GM10248 (cell line): ENCODE measurements at regions not wholly inside any gene's neighbourhood (a gene's known extent, or its start where the extent isn't known, plus 50 kb on each side); places are given as distances from the start of the nearest gene placed in this dataset.
A peak's percentile ranks its signal among the peaks of the same experiment; 100 is the strongest.

ENCODE experiments used
- CTCF ChIA-PET: fragments of 300-600 bp; sonication (Branson Sonifier 250); formaldehyde crosslinking; extraction: SDS; loops from one replicate; lab custom pipeline; 2021; ENCODE audit warnings: antibody characterized with exemption; lab: Yijun Ruan, JAX
- POLR2A ChIA-PET: fragments of 350-650 bp; sonication (Branson Sonifier 250); formaldehyde crosslinking; extraction: SDS; loops from one replicate; lab custom pipeline; 2020; ENCODE audit warnings: antibody characterized with exemption; lab: Yijun Ruan, JAX
- DNase-seq: peaks from one replicate; pipeline ENCODE4 v3.0.0; 2012; ENCODE audit errors: extremely low spot score
- TF ChIP-seq, protein P1 (sequence below): IDR thresholded peaks from 2 replicates; pipeline ENCODE4 v1.5.1; 2012; ENCODE audit warnings: mild to moderate bottlenecking, low read depth; ENCODE audit errors: extremely low read depth, missing control alignments, control extremely low read depth

DNA sequence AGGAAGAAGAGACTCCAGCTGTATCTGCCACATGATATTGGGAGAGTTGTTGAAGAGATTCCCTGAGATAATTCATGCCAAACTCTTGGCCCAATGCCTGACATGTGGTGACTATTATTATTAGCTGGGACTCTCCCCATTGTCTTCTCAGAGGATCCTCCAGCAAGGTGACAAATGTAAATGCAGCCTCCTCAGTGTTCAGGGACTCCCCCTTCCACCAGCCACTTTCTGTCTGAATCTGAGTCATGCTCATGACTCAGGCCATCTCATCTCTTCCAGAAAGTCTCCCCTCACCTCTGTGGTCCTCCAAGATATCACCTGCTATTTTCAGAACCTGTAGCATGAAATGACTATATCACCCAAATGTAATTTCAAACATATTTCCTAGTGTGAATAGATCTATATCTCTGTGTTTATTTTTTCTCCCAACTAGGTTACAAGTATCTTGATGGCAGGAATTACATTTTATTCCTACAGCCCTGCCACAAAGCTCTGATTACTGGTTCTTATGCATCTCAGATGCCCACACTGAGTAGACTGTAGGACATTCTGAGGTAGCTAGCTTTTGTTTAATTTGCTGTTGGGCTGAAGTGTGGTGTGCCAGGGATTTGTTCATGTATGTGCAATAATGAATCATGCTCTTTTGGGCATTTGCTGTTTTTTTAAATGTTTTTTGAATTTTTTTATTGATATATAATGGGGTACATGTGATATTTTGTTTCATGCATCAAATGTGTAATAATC, 126.6 kb upstream of the IL12B start:
- peak; percentile 72 for DNase-seq
- CTCF ChIA-PET: interaction anchor here (0.9 to 8.8 kb wide), 6 partner anchors 9 to 530 kb away, joined by 3 to 81 read pairs (median 4); no protein-coding TSS in a partner anchor
- POLR2A ChIA-PET: no interaction called here
- TF ChIP-seq, protein P1, sequence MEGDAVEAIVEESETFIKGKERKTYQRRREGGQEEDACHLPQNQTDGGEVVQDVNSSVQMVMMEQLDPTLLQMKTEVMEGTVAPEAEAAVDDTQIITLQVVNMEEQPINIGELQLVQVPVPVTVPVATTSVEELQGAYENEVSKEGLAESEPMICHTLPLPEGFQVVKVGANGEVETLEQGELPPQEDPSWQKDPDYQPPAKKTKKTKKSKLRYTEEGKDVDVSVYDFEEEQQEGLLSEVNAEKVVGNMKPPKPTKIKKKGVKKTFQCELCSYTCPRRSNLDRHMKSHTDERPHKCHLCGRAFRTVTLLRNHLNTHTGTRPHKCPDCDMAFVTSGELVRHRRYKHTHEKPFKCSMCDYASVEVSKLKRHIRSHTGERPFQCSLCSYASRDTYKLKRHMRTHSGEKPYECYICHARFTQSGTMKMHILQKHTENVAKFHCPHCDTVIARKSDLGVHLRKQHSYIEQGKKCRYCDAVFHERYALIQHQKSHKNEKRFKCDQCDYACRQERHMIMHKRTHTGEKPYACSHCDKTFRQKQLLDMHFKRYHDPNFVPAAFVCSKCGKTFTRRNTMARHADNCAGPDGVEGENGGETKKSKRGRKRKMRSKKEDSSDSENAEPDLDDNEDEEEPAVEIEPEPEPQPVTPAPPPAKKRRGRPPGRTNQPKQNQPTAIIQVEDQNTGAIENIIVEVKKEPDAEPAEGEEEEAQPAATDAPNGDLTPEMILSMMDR: no peak

DNA sequence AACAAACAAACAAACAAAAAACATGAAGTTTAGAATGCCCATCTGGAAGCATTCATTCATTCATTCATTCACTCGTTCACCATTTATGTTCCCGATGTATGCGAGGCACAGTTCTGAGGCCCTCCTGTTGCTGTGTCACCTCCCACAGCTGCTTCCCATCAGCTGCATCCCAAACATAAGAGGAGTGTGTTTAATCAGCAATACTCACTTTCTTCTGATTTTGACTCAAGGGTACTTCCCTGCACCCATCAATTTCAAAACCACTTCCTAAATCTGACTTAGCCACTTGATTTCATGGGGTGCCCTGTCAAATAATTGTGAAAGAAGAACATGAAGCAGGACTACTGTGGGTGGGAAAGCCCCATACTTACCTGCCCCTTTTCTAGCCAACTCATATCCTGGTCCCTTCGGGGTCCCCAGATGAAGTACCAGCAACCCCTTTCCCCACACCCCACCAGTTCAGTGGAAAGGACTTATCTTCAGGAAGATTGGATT, 128.0 kb upstream of the IL12B start:
- POLR2A ChIA-PET: no interaction called here
- peak; percentile 38 for DNase-seq
- TF ChIP-seq, protein P1: no peak
- CTCF ChIA-PET: interaction anchor here (1.3 to 8.8 kb wide), 3 partner anchors 15 to 53 kb away, joined by 4 to 81 read pairs (median 8); no protein-coding TSS in a partner anchor

DNA sequence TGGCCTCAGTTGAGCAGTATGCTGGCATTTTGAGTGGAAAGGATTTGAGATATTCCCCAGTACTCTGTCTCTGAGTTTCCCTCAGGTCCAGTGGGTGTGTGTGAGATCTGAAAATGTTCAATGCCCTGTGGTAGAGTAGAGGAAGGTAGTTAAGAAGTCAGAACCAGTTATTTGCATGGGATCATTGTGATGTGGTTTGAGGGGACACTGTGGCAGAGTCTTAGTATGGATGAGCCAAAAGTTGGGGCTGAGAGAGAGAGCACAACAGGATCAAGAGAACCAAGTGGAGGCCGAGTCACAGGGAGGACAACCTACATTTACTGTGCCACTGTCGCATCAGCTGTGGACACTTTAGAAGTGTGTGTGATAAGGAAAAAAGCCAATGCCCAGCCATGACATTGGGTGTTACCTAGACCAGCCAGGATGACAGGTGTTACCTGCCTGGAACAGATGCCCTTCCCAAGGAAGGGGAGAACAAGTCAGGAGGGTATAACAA, 128.9 kb upstream of the IL12B start:
- no peak for DNase-seq
- CTCF ChIA-PET: interaction anchor here (8.8 kb wide), 1 partner anchor 16 kb away, joined by 81 read pairs; no protein-coding TSS in a partner anchor
- TF ChIP-seq, protein P1: no peak
- POLR2A ChIA-PET: no interaction called here

DNA sequence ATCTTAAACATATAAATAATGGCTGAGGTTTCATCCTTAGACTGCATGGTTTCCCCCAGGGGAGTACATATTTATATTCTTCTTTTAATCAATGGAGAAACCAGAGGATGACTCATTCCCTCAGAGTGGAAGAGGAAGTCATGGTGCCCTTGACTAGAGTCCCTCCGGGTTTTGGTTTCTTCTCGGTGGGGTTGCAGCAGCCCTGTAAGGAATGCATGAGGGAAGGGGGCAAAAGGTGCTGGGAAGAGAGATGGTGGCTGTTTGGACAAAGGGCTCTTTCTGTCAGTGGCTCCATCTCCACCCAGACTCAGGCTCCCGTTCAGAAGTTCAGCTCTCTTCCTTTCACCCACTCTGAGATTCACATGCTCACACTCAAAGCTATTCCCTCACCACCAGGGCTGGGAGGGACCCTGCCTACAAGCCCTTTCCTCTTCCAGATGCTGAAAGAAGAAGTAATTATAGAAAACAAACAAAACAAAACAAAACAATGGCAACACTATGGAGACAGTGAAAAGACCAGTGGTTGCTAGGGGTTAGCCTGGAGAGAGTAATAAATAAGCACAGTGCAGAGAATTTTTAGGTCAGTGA, 129.8 kb upstream of the IL12B start:
- no peak for DNase-seq
- POLR2A ChIA-PET: no interaction called here
- CTCF ChIA-PET: no interaction called here
- TF ChIP-seq, protein P1: no peak

DNA sequence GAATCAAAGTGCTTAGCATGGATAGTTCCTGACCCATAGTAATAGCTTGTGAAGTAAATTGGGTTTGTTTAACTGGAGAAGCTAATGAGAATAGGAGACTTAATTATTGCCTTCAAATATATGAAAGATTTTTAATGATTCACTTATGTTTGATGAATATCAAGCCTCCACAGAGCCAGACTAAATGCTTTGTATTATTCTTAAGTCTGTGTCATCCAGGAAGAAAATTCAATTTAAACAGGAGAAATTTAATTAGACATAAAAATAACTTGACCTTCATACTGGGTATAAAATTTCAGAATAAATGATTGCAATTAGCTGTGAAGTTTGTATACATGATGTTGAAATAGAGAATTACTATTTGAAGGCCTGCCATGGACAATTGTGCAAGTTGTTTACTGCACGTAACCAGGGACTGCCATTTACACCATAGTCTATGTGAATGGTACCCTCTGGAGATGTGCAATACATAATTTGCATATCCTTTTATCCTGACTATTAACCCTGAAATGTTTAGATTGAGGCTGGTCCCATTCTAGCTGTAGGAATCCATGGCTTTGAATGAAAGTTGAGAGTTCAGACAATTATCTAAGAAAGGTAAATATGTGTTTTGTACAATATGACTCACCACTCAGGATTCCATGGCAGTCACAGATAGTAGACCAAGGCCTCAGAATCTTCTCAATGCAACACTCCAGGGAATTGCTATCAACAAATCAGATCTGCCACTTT, 133.5 kb upstream of the IL12B start:
- ChIA-PET POLR2A (no interaction called here), CTCF (interaction anchor here (1.5 kb wide), 2 partner anchors 8 to 11 kb away, joined by 4 read pairs; no protein-coding TSS in a partner anchor)
- TF ChIP-seq, protein P1: no peak
- DNase-seq: no peak

DNA sequence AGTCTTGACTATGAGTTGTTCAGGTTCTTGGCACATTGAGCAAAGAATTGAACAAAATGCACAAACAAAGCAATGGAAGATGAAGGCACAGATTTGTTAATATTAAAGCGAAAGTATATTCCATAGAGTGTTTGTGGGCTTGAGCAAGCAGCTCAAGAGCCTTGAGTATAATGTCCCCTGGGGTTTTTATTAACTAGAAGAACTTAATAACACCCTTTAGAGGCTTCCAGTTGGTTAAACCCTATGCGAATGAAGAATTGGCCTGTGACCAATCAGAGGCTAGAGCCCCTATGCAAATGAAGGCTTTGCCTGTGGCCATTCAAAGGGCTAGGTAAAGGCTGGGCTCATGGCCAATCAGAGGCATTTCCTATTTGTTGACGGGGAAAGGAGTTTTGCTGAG, 135.3 kb upstream of the IL12B start:
- no peak for DNase-seq
- ChIA-PET POLR2A (no interaction called here), CTCF (interaction anchor here (1.0 to 1.4 kb wide), 3 partner anchors 9 to 21 kb away, joined by 3 to 4 read pairs (median 3); no protein-coding TSS in a partner anchor)
- TF ChIP-seq, protein P1: no peak
